GM12873 (cell line): ENCODE measurements at regions not wholly inside any gene's neighbourhood (a gene's known extent, or its start where the extent isn't known, plus 50 kb on each side); places are given as distances from the start of the nearest gene placed in this dataset.

Source experiments
- CTCF ChIP-seq: IDR thresholded peaks from 2 replicates; pipeline ENCODE4 v1.5.1; 2012; ENCODE audit warnings: low read depth, mild to moderate bottlenecking, moderate library complexity, low read length, control low read depth; ENCODE audit not compliant: insufficient read depth; ENCODE audit errors: missing control alignments

GRCh38 chr3:176872771-176873209, 324.5 kb downstream of the TBL1XR1 start:
- TF ChIP-seq CTCF: peak; percentile 96

GRCh38 chr3:176870451-176870850, 326.8 kb downstream of the TBL1XR1 start:
- no peak for TF ChIP-seq CTCF

- TF ChIP-seq CTCF: no peak
These were observed 329.3 kb downstream of the TBL1XR1 start for GRCh38 chr3:176867681-176868663.

- TF ChIP-seq CTCF: no peak
These were observed 336.1 kb downstream of the TBL1XR1 start for GRCh38 chr3:176861137-176861536.

GRCh38 chr3:176856721-176857120, 340.6 kb downstream of the TBL1XR1 start:
- no peak for TF ChIP-seq CTCF

GRCh38 chr3:176855901-176856486, 341.3 kb downstream of the TBL1XR1 start:
- TF ChIP-seq CTCF: no peak

- TF ChIP-seq CTCF: no peak
These were observed 342.1 kb downstream of the TBL1XR1 start for GRCh38 chr3:176855213-176855612.
